Breast epithelium (tissue), 3 donors: ENCODE measurements at regions not wholly inside any gene's neighbourhood (a gene's known extent, or its start where the extent isn't known, plus 50 kb on each side); places are given as distances from the start of the nearest gene placed in this dataset.

ENCODE experiments used
- POLR2AphosphoS5 ChIP-seq, 3 donors: sonication (generic); formaldehyde crosslinking; IDR thresholded peaks; one replicate each; pipeline ENCODE4 v1.6.1; 2017; ENCODE audit warnings: antibody characterized with exemption in 3 of 3
- TF ChIP-seq, protein P1 (sequence below), 3 donors: fragments of 450-650 bp; IDR thresholded peaks; one replicate each; pipeline ENCODE4 v1.5.1; 2016 to 2017; ENCODE audit warnings: antibody characterized with exemption in 3 of 3, mild to moderate bottlenecking in 3 of 3, moderate library complexity in 3 of 3

DNA sequence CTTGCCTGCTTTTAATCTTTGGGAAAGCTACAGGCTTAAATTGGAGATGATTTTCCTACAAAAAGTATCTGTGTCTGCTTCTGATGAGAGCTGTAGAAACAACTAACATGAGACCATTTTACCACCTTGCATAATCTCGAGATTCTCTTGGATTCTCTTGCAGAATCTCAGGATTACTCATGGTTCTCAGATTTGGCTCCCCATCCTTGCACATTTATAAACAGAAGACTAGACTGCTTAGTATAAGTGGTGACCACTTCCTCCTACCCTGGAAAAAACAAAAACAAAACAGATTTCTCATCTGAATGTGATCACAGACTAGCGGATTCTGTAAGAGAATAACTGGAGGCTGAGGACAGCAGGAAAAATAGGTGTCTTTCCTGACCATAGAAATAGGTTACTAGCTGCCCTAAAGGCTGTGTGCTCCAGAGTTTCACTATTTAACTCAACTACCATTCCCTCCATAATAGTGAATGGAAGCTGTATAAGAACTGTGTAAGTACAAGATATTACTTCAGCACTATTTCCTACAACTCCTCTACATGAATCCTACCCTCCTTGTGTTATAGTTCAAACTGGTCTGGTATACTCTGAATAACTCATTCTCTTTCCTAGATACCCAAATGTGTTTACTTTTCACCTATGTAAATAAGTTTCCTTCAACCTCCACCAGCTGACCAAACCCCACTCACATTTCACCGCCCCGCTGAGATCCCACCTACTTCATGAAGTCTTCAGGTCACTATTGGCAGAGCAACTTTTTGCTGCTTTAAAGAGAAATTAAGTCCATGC lies 122.2 kb upstream of the C2CD4B start:
- TF ChIP-seq, protein P1, sequence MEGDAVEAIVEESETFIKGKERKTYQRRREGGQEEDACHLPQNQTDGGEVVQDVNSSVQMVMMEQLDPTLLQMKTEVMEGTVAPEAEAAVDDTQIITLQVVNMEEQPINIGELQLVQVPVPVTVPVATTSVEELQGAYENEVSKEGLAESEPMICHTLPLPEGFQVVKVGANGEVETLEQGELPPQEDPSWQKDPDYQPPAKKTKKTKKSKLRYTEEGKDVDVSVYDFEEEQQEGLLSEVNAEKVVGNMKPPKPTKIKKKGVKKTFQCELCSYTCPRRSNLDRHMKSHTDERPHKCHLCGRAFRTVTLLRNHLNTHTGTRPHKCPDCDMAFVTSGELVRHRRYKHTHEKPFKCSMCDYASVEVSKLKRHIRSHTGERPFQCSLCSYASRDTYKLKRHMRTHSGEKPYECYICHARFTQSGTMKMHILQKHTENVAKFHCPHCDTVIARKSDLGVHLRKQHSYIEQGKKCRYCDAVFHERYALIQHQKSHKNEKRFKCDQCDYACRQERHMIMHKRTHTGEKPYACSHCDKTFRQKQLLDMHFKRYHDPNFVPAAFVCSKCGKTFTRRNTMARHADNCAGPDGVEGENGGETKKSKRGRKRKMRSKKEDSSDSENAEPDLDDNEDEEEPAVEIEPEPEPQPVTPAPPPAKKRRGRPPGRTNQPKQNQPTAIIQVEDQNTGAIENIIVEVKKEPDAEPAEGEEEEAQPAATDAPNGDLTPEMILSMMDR (IDR thresholded peaks at IDR 0.05): no peak
- TF ChIP-seq POLR2AphosphoS5 (IDR thresholded peaks at IDR 0.05): no peak
